HepG2 (cell line): ENCODE measurements at regions not wholly inside any gene's neighbourhood (a gene's known extent, or its start where the extent isn't known, plus 50 kb on each side); places are given as distances from the start of the nearest gene placed in this dataset.

ENCODE experiments used
- ATAC-seq: fragments of 200-7000 bp; cut with Tn5 transposase; 3 replicates; pipeline ENCODE4 v1.9.1; 2020; ENCODE audit warnings: mild to moderate bottlenecking, moderate library complexity
- BruUV-seq: library from RNA; stranded (reverse); fragments of 400-500 nt; replicated peaks from 2 replicates; lab custom pipeline; 2021; lab: Mats Ljungman, UMichigan
- CTCF ChIA-PET: fragments of 300-600 bp; formaldehyde crosslinking; extraction: SDS; loops from one replicate; lab custom pipeline; 2021; ENCODE audit warnings: low total read pairs, inconsistent platforms, low intra/inter-chr PET ratio; lab: Yijun Ruan, JAX
- POLR2A ChIA-PET: fragments of 350-600 bp; sonication (Branson Sonifier 250); formaldehyde crosslinking; loops from one replicate; lab custom pipeline; 2020; ENCODE audit warnings: antibody characterized with exemption, inconsistent platforms; lab: Yijun Ruan, JAX
- DNase-seq: peaks from one replicate; pipeline ENCODE4 v3.0.0-alpha.2; 2015; ENCODE audit warnings: low spot score
- FAIRE-seq: peaks from 3 replicates; lab custom pipeline; 2011; peaks lifted over from hg19 to GRCh38; lab: Jason Lieb, UNC
- H2AFZ ChIP-seq: one replicate; pipeline ENCODE4 v1.6.1; 2011; ENCODE audit warnings: low read length, inconsistent platforms
- H3K27ac ChIP-seq: fragments of 300-600 bp; 3 replicates; pipeline ENCODE4 v1.8.0; 2011; ENCODE audit warnings: mixed run types, mild to moderate bottlenecking, mixed read lengths, low read length, inconsistent platforms; ENCODE audit not compliant: insufficient read depth; ENCODE audit errors: extremely low read length
- H3K27me3 ChIP-seq, 2 experiments: fragments of 200-600 bp in 1 of 2; 2 replicates in 1 of 2; 3 replicates in 1 of 2; pipeline versions ENCODE4 v1.6.0 to v1.8.0; 2011; ENCODE audit warnings: low read length in 2 of 2, mild to moderate bottlenecking in 2 of 2, moderate library complexity in 2 of 2, inconsistent platforms in 1 of 2; ENCODE audit not compliant: insufficient read depth in 2 of 2, control insufficient read depth in 1 of 2
- H3K36me3 ChIP-seq, 2 experiments: fragments of 200-600 bp in 1 of 2; replicated peaks in 1 of 2; 2 replicates in 1 of 2; 3 replicates in 1 of 2; pipeline versions ENCODE4 v1.5.1 to v1.8.0; 2011; ENCODE audit warnings: low read length in 2 of 2, inconsistent platforms in 1 of 2; ENCODE audit not compliant: insufficient read depth in 2 of 2, control insufficient read depth in 1 of 2
- H3K4me1 ChIP-seq: 2 replicates; pipeline ENCODE4 v1.5.1; 2012; ENCODE audit warnings: low read length, inconsistent platforms; ENCODE audit not compliant: insufficient read depth
- H3K4me2 ChIP-seq: 2 replicates; pipeline ENCODE4 v1.6.0; 2011; ENCODE audit warnings: low read depth, low read length, inconsistent platforms
- H3K4me3 ChIP-seq, 3 experiments: fragments of 200-600 bp in 1 of 3; sonication (generic), shearing (Covaris generic) in 1 of 3; replicated peaks in 1 of 3; 2 replicates each; pipeline ENCODE4 v1.5.1; 2011 to 2016; ENCODE audit warnings: low read length in 3 of 3, inconsistent platforms in 2 of 3, low read depth in 2 of 3, mild to moderate bottlenecking in 2 of 3, control low read depth in 1 of 3, mixed read lengths in 1 of 3; ENCODE audit not compliant: insufficient read depth in 1 of 3
- H3K79me2 ChIP-seq: one replicate; pipeline ENCODE4 v1.6.1; 2011; ENCODE audit warnings: low read length, inconsistent platforms; ENCODE audit not compliant: insufficient read depth
- H3K9ac ChIP-seq: 2 replicates; pipeline ENCODE4 v1.6.0; 2011; ENCODE audit warnings: mild to moderate bottlenecking, low read depth, low read length, inconsistent platforms; ENCODE audit not compliant: insufficient read depth
- H3K9me3 ChIP-seq: 2 replicates; pipeline ENCODE4 v1.5.1; 2012; ENCODE audit warnings: mild to moderate bottlenecking, low read length
- H4K20me1 ChIP-seq: 2 replicates; pipeline ENCODE4 v1.6.0; 2011; ENCODE audit warnings: inconsistent platforms, mild to moderate bottlenecking, low read length, moderate library complexity; ENCODE audit not compliant: insufficient read depth
- ETV6 ChIP-seq: sonication (generic); formaldehyde crosslinking; conservative IDR thresholded peaks from 2 replicates; pipeline ENCODE4 v1.4.0; 2020; ENCODE audit warnings: missing genetic modification reagents
- FOXA1 ChIP-seq, 2 experiments: fragments of 450-650 bp in 1 of 2; sonication (generic) in 1 of 2; formaldehyde crosslinking in 1 of 2; IDR thresholded peaks; 2 replicates each; pipeline versions ENCODE4 v1.4.0 to v1.6.1; 2016 to 2020; ENCODE audit warnings: missing genetic modification reagents in 1 of 2
- HIC2 ChIP-seq: sonication (generic); formaldehyde crosslinking; IDR thresholded peaks from 2 replicates; pipeline ENCODE4 v1.9.0; 2022; ENCODE audit warnings: low read depth, missing genetic modification reagents
- NCOR1 ChIP-seq: fragments of 200-600 bp; sonication (generic); IDR thresholded peaks from 2 replicates; pipeline ENCODE4 v1.7.0; 2017; ENCODE audit warnings: antibody characterized with exemption, low read length, borderline replicate concordance
- ONECUT2 ChIP-seq: sonication (generic); formaldehyde crosslinking; IDR thresholded peaks from 2 replicates; pipeline ENCODE4 v1.4.0; 2020; ENCODE audit warnings: missing genetic modification reagents
- SP2 ChIP-seq: sonication (generic); formaldehyde crosslinking; IDR thresholded peaks from 2 replicates; pipeline ENCODE4 v1.5.1; 2020; ENCODE audit warnings: mild to moderate bottlenecking, missing genetic modification reagents
- TCF12 ChIP-seq, 2 experiments: fragments of 450-650 bp in 1 of 2; sonication (generic) in 1 of 2; formaldehyde crosslinking in 1 of 2; IDR thresholded peaks; 2 replicates each; pipeline versions ENCODE4 v1.6.1 to v1.8.0; 2017 to 2022; ENCODE audit warnings: antibody characterized with exemption in 1 of 2, mild to moderate bottlenecking in 1 of 2, missing genetic modification reagents in 1 of 2, moderate library complexity in 1 of 2
- TFAP4 ChIP-seq: sonication (generic); IDR thresholded peaks from 2 replicates; pipeline ENCODE4 v1.6.1; 2016; ENCODE audit warnings: low read depth, borderline replicate concordance
- ZNF546 ChIP-seq: sonication (generic); formaldehyde crosslinking; conservative IDR thresholded peaks from 2 replicates; pipeline ENCODE4 v1.8.1; 2023; ENCODE audit warnings: mild to moderate bottlenecking, missing genetic modification reagents
- ZSCAN30 ChIP-seq: sonication (generic); formaldehyde crosslinking; IDR thresholded peaks from 2 replicates; pipeline ENCODE4 v1.5.0; 2020; ENCODE audit warnings: mild to moderate bottlenecking, missing genetic modification reagents
- WGBS: methylation state at CpG from one replicate; pipeline ENCODE4 v1.1.6; 2017; ENCODE audit warnings: low lambda C conversion rate; 5-methylcytosine and 5-hydroxymethylcytosine counted together
- in situ Hi-C: cut with HindIII; loops from 2 replicates; pipeline ENCODE4 v1.10.0; 2017; ENCODE audit warnings: low pct_unique_long_range_greater_than_20kb; ENCODE audit not compliant: extremely low pct_ligation_motif_present
- intact Hi-C: fragments of 100-400 bp; cut with micrococcal nuclease; formaldehyde crosslinking; loops from one replicate; pipeline ENCODE4 v1.10.0; 2022; ENCODE audit not compliant: unreplicated experiment

GRCh38 chr3:193978030-193978429 is 157.9 kb upstream of the HES1 start:
- no peak overlapping the region for H3K27ac ChIP-seq
- H3K36me3 ChIP-seq: no peaks in the 10 kb centered on the region
- TF ChIP-seq ONECUT2: no peak
- no peak for TF ChIP-seq FOXA1 (IDR thresholded peaks at IDR 0.05)
- TF ChIP-seq FOXA1 (CRISPR knock-in tag; IDR thresholded peaks at IDR 0.05): no peak
- no peak for TF ChIP-seq TCF12 (IDR thresholded peaks at IDR 0.05)
- TF ChIP-seq TCF12 (CRISPR knock-in tag; IDR thresholded peaks at IDR 0.05): no peak
- TF ChIP-seq NCOR1: no peak
- no peak for TF ChIP-seq ZNF546 (CRISPR knock-in tag)
- no peak for TF ChIP-seq HIC2 (CRISPR knock-in tag)
- TF ChIP-seq SP2: no peak
- TF ChIP-seq ETV6 (CRISPR knock-in tag): no peak
- no peak for TF ChIP-seq ZSCAN30 (CRISPR knock-in tag)
- no peak for TF ChIP-seq TFAP4
- intact Hi-C loops (no loop called here), in situ Hi-C loops (no loop called here)
- 47% methylated on average over 8 of the region's 8 CpGs for WGBS
- no peak overlapping the region for H3K4me2 ChIP-seq
- peaks cover 17% of the 10 kb centered on the region for H3K4me1 ChIP-seq
- no peak for FAIRE-seq
- POLR2A ChIA-PET: no interaction called here
- no peaks in the 10 kb centered on the region for H3K9me3 ChIP-seq
- H3K4me3 ChIP-seq: no peak overlapping the region
- CTCF ChIA-PET: no interaction called here
- H3K9ac ChIP-seq: no peak overlapping the region
- no TSS peak for BruUV-seq
- H3K27me3 ChIP-seq: peaks cover 6 to 55% of the 10 kb centered on the region in 2 experiments
- H4K20me1 ChIP-seq: no peaks in the 10 kb centered on the region
- no peak for ATAC-seq
- H2AFZ ChIP-seq: no peak overlapping the region
- no peak for DNase-seq
- H3K79me2 ChIP-seq: no peaks in the 10 kb centered on the region
